HG02571 (cell line): ENCODE measurements at regions not wholly inside any gene's neighbourhood (a gene's known extent, or its start where the extent isn't known, plus 50 kb on each side); places are given as distances from the start of the nearest gene placed in this dataset.
"Not testable (repeated sequence)": the region's sequence is repeated elsewhere in the genome, so short reads cannot be mapped to it uniquely, and the experiment has no call there.

Source experiments
- ATAC-seq: cut with Tn5 transposase; IDR thresholded peaks from one replicate; pipeline ENCODE4 v1.9.1; 2021; ENCODE audit warnings: mild to moderate bottlenecking, moderate library complexity; ENCODE audit not compliant: unreplicated experiment

DNA sequence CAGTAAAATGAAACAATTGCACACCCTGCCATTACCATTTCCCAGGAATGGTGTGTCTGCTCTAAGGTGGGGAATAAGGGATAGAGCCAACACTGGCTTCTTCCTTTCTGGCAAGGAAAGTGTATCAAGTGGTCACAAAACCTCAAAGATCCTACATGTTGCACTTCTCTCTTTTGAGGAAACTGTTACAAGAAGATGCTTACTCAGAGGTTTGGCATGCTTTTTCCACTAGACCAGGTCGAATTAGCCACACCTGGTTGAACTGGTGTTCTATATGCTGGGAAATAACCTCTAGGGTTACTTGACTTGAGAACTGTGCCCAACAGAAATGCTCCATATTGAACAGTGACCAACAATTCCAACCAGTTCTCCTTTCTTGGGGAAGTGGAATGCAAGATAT lies 102.9 kb downstream of the LRRN1 start:
- ATAC-seq: no peak

DNA sequence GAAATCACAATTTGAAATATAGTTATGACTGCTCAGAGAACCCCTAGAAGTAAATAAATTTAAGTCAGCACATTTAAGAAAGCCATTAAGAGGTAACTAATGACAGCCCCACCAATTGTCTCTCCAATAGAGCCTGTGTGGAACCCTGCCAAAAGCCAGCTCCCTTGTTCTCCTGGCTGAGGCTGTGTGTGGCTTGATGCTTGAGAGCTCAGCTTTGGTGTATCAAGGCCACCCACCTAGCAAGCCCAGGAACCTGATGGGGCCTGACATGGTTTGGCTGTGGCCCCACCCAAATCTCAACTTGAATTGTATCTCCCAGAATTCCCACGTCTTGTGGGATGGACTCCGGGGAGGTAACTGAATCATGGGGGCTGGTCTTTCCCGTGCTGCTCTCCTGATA lies 106.9 kb downstream of the LRRN1 start:
- ATAC-seq: no peak

DNA sequence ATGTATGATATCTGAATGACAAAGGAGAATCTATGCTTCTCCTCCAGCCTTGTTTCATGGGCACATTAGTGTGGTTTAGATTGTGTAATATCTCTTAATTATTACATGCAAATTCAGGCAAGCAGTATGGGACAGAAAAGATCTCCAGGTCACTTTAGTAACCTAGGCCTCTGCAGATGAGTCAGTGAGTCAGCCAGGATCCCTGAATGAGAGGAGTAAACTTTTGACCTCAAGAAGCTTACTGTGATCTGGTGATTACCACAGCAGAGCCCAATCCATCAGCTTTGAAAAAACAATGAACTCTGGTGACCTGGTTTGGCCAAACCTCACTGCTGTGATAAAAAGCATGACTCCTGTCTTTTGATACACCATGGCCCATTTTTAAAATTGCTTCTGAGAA lies 107.8 kb downstream of the LRRN1 start:
- ATAC-seq: no peak

DNA sequence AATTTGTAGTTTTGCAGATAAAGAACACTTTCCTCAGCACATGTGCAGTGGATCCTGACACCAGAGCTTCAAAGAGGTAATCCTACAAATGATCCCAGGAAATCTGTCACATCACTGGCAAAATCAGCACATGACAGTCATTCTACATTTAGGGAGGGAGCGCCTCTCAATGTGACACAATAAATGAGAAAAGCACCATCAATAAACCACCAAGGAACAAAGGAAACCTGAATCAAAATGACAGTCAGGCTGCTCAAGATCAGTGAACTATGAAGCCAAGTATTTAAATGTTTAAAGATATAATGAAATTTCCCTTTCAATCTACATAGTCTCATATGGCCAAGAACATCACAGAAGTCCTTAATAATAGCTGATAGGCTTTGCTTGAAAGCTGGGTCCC lies 119.5 kb downstream of the LRRN1 start:
- ATAC-seq: no peak

DNA sequence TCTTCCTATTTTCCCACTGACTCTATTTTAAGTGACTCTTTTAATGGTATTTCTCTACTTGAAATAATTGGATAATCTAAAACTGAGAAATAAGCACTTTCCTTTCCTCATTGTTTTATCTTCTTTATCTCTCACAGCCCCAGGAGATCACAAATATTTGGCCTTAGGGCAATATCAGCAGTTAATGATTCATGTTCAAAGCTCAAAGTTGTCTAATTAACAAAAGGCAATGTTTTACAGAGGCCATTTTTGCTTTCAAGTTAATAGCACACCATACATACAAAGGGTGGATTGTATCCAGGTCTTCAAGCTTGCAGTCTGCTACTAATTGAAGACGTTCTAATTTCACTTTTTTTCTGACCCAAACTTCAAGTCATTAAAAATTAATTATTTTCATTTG lies 120.1 kb downstream of the LRRN1 start:
- ATAC-seq: no peak

DNA sequence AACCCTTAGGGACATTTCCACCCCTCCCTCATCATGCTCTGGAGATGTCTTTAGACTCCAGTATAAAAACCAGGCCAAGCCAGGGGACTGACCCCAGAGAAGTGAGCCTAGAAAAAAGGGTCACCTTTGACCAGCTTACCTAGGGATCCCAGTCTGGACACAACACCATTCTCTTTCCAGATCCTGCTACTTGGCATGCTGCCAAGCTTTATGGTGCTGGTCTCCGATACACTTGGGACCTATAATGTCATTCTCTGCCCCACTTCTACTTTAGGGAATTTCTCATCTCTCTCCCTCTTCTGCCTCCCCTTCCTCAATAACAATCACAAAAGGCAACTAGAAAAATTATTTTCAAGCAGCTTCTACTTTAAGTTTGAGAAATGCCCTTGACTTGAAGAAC lies 124.4 kb downstream of the LRRN1 start:
- no peak for ATAC-seq

DNA sequence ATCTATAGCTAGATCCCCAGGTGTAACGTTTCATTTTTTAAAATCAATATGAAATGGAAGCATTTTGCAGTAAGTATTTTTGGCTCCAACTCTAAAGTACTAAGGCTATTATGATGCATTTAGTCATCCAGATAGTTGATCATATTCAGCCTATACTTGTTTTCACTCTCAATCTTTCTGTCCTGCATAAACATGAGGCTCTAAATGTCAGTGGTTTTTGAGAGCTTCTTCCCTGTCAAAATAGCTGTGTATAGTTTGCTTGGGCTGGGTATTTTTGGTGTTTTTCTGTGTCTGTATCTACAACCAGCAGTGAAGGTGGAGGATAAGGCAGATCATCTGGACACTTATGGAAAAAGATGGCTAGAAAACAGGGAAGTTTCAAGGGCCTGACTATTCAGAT lies 128.0 kb downstream of the LRRN1 start:
- ATAC-seq: no peak

DNA sequence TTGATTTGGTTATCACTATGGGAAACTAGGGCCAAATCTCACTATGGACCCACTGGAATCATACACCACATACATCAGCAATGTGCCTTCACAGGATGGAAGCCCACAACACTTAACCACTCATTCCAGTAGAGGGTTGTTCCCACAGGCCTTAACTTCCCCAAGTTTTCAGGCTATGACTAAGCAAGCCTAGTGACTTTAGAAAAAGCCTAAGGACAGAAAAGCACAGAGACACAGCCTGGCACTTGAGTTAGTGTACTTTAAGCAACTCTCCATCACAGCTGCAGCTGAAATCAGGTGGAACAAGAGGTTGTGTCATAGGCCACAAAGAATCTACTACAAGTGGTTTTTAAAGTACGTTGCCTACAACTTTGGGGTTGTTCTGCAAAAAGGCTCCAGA lies 128.7 kb downstream of the LRRN1 start:
- ATAC-seq: no peak

DNA sequence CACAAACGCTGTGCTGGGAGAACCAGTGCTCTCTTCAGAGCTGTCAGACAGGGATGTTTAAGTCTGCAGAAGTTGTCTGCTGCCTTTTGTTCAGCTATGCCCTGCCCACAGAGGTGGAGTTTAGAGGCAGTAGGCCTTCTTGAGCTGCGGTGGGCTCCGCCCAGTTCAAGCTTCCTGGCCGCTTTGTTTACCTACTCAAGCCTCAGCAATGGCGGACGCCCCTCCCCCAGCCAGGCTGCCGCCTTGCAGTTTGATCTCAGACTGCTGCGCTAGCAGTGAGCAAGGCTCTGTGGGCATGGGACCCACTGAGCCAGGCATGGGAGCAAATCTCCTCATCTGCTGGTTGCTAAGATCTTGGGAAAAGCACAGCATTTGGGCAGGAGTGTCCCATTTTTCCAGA lies 142.1 kb downstream of the LRRN1 start:
- ATAC-seq: not testable (repeated sequence)

DNA sequence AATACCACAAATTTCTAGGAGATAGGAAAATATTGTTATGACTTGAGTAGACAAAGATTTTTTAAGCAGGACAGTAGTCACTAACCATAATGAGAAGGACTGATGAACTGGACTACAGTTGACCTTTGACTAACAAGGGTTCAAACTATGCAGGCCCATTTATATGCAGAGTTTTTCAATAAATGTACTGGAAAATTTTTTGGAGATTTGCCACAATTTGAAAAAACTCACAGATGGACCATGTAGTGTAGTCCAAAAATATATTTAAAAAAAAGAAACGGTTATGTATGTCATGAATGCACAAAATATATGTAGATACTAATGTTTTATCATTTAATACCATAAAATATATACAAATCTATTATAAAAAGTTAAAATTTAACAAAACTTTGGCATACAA lies 151.8 kb downstream of the LRRN1 start:
- no peak for ATAC-seq

DNA sequence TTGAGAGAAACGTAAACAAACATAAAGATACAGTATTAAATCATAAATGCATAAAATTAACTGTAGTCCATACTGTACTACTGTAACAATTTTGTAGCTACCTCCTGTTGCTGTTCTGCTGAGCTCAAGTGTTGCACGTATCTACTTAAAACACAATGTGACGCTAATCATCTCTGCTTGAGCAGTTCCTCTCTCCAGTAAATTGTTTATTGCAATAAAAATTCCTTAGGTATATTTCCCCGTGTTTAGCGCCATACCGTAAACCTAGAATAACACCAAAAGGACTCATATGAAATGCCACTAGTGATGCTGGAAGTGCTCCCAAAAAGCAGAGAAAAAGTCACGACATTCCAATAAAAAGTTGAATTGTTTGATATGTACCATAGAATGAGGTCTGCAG lies 152.3 kb downstream of the LRRN1 start:
- no peak for ATAC-seq

DNA sequence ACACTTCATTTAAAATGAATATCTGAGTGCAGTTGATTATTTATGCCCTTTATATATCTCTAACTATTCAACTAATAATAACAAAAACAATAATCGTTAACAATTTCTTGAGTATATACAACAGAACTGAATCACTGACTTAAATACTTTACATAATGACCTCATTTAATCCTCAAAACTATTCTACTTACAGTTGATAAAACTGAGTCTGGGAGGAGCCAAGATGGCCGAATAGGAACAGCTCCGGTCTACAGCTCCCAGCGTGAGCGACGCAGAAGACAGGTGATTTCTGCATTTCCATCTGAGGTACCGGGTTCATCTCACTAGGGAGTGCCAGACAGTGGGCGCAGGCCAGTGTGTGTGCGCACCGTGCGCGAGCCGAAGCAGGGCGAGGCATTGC lies 163.6 kb downstream of the LRRN1 start:
- not testable (repeated sequence) for ATAC-seq

DNA sequence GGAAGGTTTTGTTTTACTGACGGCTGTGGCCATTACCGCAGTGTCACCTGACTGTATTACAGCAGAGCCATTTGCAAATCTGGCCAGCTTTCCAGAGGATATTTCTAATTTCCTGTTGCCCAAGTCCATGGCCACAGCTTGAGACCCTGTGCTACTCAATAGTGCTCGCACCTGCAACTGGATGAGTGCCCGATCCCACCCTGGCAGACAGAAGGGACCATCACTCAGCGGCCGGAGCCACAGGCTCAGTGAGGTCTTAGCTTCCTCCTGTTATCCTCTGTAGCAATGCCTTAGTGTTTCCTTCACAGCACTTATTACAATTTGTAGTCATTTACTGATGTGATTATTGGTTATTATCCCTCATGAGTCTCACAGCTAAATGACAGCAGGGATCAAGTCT lies 184.8 kb downstream of the LRRN1 start:
- no peak for ATAC-seq

DNA sequence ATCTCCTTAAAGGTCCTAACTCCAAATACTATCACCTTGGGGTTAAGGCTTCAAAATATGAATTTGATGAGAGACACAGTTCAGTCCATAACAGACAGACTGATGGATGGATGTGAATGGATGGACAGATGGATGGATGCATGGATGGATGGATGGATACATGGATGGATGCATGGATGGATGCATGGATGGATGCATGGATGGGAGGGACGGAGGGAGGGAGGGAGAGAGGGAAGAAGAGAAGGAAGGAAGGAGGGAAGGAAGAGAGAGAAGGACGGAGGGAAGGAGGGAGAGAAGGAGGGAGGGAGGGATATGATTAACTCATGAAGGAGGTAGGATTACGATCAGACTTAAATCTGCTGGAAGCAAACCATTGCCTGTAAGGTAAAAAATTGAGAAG lies 192.4 kb downstream of the LRRN1 start:
- no peak for ATAC-seq

DNA sequence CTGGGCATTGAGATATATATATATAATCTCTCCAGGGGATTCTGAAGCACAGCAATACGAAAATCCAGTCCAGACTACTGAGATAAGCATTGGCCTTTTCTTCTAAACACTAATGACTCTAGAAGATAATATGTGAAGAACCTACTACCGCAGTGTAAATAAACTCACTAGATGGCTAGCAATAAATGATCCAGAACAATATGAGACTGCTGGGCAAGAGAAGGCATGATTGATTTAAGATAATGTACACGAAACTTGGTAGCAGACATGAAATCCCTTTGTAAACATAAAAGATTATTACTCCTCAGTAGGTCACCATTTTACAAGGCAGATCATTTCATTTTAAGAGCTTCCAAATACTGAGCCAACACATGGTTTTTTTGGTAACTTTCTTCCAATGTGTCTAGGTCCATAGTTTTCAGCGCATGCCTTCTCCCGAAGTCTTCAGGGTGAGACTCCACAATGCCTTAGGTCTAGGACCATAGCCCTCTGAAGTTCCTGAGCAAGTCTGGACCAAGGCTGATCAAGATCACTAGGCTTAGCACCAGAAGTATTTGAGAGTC lies 193.2 kb downstream of the LRRN1 start:
- no peak for ATAC-seq

DNA sequence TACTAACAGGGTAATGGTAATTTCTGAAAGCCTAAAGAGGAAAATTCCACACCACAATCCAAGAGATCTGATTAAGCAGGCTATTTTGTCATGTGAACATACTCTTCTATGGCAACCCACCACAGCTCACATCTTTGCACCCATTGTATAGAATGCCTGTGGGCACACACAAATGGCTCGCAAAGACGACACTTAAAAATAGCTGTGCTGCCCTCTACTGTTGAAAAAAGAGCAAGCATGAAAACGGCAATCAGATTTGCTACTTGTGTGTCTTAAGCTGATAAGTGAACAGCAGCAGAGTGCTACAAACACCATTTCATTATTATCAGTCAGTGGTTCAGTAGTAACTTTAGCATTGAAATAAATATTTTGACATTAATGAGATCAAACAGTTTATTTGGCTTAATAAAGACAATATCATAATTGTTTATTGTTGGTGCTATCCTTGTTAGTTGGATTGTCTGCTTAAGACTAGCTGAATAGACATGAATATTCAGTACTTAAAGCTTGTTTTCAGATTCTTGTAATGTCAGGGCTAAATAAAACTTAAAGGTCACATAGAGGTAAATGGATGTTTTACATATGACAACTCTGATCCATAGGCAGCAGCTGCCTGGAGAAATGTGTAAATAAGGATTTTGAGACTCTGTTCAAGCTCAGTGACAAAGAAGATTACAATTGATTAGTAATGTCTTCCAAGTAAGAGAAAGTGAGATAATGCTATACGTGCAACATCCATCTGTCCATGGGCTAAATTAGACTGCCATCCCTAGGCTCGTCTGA lies 199.1 kb downstream of the LRRN1 start:
- peak; percentile 76 for ATAC-seq

DNA sequence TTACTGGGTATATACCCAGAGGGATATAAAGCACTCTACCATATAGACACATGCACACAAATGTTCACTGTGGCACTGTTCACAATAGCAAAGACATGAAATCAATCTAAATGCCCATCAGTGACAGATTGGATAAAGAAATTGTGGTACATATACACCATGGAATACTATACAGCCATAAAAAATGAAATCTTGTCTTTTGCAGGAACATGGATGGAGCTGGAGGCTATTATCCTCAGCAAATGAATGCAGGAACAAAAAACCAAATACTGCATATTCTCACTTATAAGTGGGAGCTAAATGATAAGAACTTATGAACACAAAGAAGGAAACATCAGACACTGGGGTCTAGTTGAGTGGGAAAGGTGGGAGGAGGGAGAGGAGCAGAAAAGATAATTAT lies 200.1 kb downstream of the LRRN1 start:
- ATAC-seq: not testable (repeated sequence)

DNA sequence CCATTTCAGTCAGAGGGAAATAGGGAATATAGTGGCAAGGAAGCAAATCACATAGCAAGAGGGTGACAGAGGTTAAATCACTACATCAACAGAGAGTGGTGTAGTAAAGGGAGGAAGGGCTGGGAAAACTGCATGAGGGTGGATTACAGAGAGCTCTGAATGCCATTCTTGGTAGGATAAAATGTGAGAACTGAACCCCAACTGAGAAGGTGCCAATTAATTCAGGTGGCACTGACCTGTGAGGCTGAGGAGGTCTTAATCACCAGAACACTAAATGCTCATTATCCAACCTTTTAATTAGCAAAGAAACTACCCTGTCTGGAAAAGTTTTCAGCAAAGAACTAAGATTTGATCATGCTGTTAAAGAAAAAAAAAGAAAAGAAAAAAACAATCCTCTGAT lies 202.7 kb downstream of the LRRN1 start:
- no peak for ATAC-seq

DNA sequence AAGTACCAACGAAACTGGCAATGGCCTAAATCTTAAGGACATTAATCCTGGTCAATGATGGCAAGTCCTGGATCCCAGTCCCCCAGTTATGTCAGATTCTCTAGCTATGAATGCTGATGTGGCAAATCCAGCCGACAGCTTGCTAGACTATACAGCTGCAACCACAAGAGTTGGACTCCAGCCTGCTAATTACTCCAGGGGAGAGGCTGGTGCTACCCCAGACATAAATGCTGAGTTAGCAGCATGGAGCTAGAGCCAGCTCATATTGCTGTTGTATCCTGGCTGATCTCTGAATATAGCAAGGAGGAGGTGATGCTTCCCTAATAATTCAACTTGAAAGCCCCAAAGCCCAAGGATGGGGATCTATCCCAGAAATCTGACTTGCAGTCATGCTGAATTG lies 207.1 kb downstream of the LRRN1 start:
- no peak for ATAC-seq

DNA sequence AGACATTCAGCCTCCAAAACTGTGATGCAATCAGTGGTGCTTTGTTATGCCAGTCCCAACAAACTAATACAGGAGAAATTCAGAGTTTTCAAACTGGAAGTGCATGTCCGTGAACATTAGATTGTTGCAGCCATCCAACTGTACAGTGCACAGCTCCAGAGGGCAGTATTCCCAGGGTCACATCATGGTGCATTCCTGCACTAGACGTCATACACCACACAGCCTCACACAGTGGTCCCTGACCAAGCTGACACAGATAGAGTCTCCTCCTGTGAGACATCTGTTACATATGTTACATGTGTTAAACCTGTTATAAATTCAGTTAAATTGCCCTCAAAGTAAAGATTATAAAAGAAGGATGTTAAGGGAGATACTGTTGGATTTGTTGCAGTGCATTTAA lies 209.0 kb downstream of the LRRN1 start:
- no peak for ATAC-seq

DNA sequence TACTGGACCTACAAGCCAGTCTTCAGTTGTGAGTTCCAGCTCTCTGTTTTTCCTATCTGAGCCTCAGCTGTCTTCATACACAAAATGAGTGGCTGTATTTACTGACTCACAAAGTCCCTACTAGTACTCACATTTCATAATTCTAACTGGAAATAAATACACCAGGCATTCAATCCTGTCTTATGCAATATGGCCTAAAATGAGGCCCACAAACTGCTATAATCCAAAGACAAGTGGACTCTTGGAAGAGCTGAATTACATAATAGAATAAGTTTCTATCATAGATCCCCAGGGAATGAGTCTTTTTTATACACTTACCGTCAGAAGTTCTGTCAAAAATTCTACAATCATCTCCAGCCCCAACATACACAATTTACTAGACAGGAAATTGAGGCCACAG lies 211.9 kb downstream of the LRRN1 start:
- ATAC-seq: no peak

DNA sequence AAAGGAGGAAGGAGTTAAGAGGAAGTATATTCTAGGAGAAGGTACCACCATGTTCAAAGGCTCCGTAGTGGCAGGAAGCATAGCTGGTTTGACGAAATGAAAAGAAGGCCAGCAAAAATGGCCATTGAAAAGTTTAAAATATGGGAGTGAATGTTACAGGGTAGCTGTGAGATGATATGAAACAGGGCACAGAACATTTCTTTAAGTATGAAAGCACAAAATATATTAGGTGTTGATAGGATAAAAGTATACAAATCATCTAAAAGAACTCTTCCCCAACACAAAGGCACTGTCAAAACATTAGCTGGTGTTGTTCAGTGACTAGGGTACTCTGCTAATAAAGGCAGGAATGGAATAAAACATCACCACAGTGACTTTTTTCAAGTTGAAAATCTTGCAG lies 216.2 kb downstream of the LRRN1 start:
- ATAC-seq: no peak

DNA sequence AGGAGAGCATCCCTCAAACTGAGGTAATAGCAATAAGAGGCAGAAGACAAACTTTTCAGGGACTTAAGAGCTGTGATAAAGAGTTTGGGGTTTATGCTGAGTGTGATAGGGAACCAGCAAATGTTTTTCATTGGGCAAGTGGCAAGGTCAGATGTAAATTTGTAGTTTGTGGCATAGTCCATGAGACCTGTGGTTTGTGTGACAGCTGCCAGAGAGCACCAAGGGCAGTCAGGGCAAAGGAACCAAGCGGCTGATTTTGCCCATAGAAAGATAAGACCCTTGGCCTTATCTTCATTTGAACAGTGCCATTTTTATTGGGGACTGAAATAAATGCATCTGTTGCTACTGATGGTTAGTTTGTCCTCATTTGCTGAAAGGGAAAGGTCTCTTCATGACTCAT lies 220.3 kb downstream of the LRRN1 start:
- ATAC-seq: no peak
